Activated naive CD4-positive, alpha-beta T cell treated with anti-CD3 and anti-CD28 coated beads, Interleukin-2, amount 50 U/mL, for 16 hours (primary cell): ENCODE measurements at regions not wholly inside any gene's neighbourhood (a gene's known extent, or its start where the extent isn't known, plus 50 kb on each side); places are given as distances from the start of the nearest gene placed in this dataset.
A peak's percentile ranks its signal among the peaks of the same experiment; 100 is the strongest.

ENCODE experiments used
- DNase-seq: peaks from one replicate; pipeline ENCODE4 v3.0.0-alpha.2; 2020

- no peak for DNase-seq
Observed at GRCh38 chr20:4427940-4428586, 179.0 kb upstream of the ADRA1D start.

DNA sequence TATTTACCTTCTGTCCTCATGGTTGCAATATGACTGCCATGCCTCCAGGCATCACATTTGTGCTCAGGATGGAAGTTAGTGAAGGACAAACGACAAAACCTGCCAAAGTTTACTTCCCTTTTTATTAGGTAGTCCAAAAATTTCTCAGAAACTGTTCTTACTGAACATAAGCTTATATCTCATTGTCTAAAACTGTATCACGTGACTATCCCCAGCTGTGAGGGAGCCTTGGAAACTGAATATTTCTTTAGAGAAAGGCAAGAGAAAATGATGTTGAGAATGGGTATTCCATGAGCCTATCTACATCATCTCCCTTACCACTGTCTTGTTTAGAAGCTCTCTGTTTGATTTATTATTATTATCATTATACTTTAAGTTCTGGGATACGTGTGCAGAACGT, 169.1 kb upstream of the ADRA1D start:
- DNase-seq = no peak

DNA sequence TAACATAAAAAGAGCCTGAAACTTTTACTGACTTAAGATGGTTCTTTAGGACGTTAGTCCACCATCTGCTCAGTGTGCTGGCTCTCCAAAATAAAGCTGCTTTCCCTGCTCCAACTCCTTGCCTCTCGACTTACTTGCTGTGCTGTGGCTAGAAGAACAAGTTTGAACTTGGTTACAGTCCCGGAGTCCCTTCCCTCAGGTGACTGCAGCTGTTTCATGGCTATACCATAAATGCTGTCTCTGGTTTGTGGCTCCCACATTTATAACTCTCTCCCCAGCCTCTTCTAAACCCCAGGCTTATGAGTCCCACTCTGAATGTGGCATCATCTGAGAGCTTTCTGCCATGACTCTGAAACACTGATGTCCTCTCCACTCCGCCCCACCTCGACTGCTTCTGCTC, 166.2 kb upstream of the ADRA1D start:
- DNase-seq = no peak

GRCh38 chr20:4413314-4414049, 164.4 kb upstream of the ADRA1D start:
- no peak for DNase-seq

GRCh38 chr20:4412216-4412615, 163.1 kb upstream of the ADRA1D start:
- no peak for DNase-seq

GRCh38 chr20:4411744-4412143, 162.7 kb upstream of the ADRA1D start:
- no peak for DNase-seq

- DNase-seq = no peak
Observed at GRCh38 chr20:4406627-4407026, 157.5 kb upstream of the ADRA1D start.

DNA sequence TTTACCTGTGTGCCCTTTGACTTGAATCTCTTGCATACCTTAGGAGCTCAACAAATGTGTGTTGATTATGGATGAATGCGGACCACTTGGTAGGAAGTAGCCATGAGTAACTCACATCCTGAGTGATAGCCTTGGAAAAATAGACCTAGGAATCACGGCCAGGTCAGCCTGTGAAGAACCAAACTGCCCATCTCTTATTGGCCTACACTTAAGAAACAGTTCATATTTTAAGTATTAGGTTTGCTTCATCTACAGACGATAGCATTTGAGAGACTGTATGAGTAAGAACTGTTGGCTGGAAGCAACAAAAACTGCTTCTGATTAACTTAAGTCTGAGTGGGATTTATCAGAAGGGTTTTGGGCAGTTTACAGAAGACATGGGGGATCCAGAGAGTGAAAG, 152.5 kb upstream of the ADRA1D start:
- DNase-seq = no peak

DNA sequence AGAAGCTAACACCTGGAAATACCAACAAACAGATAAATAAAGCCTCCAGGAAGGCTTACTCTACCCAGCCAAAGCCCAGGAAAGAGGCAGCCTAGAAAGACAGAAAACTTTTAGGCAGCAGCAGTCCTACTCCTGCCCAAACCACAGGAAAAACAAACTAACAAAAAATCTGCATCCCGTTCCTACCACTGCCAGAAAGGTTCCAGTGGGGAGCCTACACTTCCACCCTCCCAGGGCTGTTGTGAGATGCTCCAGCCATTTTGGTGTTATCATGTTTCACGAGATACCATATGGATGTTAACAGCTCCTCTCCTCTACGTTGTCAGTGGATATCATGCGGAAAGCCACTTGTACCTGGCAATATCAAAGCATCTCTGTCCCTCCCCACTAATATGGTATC, 135.9 kb upstream of the ADRA1D start:
- DNase-seq = no peak

GRCh38 chr20:4383961-4384360, 134.9 kb upstream of the ADRA1D start:
- no peak for DNase-seq

GRCh38 chr20:4375881-4376280, 126.8 kb upstream of the ADRA1D start:
- no peak for DNase-seq

DNA sequence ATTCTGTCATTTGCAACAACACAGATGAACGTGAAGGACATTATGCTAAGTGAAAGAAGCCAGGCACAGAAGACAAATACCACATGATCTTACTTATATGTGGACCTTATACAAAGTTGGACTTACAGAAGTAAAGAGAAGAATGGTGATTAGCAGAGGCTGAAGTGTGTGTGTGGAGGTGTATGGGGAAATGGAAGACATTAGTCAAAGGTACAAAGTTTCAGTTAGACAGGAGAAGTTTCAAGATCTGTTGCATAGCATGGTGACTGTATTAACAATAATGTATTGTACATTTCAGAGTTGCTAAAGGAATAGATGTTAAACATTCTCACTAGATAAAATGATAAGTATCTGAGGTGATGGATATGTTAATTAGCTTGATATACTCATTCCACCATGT, 124.4 kb upstream of the ADRA1D start:
- no peak for DNase-seq

DNA sequence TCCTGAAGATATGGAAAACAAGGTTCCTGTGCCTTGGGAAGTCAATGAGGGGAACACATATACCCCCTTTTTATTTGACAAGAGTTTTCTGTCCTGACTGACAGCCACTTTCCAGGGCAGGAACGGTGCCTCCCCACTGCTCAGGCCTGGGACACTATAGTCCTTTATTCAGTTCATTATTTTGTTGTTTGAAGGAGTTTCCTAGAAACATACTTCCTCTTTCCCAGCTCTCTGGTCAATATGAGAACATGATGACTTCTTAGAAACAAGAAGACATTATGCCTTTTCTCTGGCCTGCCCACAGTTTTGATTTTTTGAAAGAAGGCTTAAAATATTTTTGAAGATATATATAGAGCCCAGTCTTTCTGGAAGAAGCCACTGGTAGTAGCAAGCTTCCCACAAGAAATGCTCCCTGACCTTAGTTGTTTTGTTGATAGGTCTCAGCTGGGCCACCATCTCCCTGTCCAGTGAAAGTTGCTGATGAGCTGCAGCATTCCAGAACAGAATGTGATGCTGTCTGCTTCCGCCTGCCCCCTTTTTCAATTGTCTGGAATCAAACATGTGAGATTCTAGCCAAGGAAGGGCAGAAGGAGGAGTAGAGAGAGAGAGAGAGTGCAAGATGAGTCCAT, 122.7 kb upstream of the ADRA1D start:
- DNase-seq = no peak

GRCh38 chr20:4370851-4371250, 121.8 kb upstream of the ADRA1D start:
- no peak for DNase-seq

DNA sequence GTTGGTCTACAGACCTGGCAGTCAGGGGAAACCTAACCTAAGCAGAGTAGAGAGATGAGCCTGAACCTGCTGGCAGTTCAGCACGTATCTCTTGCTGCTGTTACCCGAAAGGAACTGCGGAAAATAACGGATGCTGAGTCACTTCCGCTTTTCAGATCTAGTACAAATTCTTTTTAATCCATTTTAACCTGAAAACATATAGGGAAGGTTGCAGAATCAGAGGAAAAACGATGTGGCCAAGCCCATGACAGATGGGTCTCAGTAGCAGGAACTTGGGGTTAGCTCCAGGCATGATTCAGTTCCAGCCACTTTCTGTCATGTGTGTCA, 120.7 kb upstream of the ADRA1D start:
- DNase-seq = peak; percentile 14

DNA sequence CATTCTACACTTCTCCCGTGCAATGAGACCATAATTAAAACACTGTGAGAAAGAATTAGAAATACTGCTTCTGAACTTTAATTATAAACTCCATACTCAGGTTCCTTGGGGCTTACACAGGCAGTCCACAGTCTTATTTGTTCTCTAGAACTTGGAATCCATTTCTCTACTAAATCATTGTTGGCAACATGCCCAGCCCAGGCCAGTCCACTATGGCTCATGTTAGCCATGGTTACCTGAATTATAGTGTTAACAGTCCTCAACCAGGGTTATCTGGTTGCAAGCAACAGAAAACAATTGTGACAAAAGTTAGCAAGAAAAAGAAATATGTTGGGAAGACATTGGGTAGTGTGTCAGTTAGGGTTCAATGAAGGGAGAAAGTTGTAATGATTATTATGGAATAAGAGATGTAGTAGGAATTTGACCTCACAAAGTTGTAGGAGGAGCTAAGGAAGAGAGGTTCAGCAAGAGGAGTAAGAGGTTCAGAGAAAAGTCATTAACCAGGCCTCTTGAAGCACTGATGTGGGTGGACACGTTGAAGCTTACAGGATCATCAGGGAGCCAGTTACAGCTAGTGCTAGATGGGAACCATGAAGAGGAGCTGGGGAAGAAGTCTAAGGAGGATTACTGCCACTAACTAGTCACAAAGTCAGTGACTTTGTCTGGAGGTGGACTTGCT, 120.2 kb upstream of the ADRA1D start:
- no peak for DNase-seq

GRCh38 chr20:4366076-4366475, 117.0 kb upstream of the ADRA1D start:
- no peak for DNase-seq

DNA sequence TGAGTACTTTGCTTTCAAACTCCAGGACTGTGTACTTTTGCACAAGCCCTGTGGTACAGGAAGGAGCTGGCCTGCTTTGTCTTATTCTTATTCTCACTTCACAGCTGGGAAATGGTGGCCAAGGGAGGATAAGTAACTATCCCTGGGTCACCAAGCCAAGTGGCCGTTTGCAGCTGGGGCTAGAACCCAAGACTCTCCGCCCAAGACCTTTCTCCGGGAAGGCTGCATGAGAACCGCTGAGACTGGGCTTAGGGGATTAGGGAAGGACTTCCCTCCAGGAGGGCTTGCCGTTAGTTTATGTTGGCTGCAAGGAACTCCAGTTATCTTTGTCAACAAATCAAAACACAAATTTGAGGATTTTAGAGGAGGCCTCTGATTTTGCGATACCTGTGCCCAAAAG, 109.5 kb upstream of the ADRA1D start:
- no peak for DNase-seq

DNA sequence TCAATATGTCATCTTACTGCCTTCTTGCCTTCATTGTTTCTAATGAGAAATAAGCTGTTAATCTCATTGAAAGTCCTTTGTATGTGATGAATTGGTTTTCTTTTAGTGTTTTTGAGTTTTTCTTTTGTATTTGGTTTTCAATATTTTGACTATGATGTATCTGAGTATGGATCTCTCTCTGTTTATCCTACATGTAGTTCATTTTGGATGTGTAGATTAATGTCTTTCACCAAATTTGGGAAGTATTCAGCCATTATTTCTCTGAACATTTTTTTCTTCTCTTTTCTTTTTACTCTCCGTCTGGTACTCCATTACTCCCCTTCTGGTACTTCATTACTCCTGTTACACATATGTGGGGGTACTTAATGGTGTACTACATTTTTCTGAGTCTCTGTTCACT, 103.3 kb upstream of the ADRA1D start:
- DNase-seq = no peak

- DNase-seq = no peak
Observed at GRCh38 chr20:4350096-4350495, 101.0 kb upstream of the ADRA1D start.

GRCh38 chr20:4344670-4345069, 95.6 kb upstream of the ADRA1D start:
- DNase-seq = no peak

GRCh38 chr20:4342609-4343008, 93.5 kb upstream of the ADRA1D start:
- no peak for DNase-seq

GRCh38 chr20:4341804-4342485, 92.9 kb upstream of the ADRA1D start:
- DNase-seq = no peak
